ENCODE measurements at regions not wholly inside any gene's neighbourhood (a gene's known extent, or its start where the extent isn't known, plus 50 kb on each side); places are given as distances from the start of the nearest gene placed in this dataset.

GRCh38 chr2:204074456-204074855, 137.9 kb downstream of the ICOS start:
- H2BK120ac ChIP-seq (ENCODE audit: low read depth, low read length, poor library complexity, severe bottlenecking), result no peak overlapping the region
- no peak overlapping the region for H3K9ac ChIP-seq (ENCODE audit: extremely low read depth, insufficient read length, low read length)
- H3T11ph ChIP-seq (ENCODE audit: low read length), result no peak overlapping the region
- no peak overlapping the region for H4K8ac ChIP-seq (replicated peaks; ENCODE audit: insufficient read length, low read depth, low read length)
- H3K56ac ChIP-seq (ENCODE audit: insufficient read length, low read depth, low read length), result no peak overlapping the region
- no peaks in the 10 kb centered on the region for H3K27me3 ChIP-seq (ENCODE audit: insufficient read depth, low read length)
- H4K5ac ChIP-seq (ENCODE audit: insufficient read length, low read depth, low read length), result no peak overlapping the region
- no peak overlapping the region for H3K27ac ChIP-seq (ENCODE audit: insufficient read length, low read depth, low read length)
- no peak overlapping the region for H3K27ac Mint-ChIP-seq
- no peak overlapping the region for H3K4ac ChIP-seq (ENCODE audit: low read depth, low read length)
- H3K4me3 Mint-ChIP-seq, result no peak overlapping the region
- H3K4me1 ChIP-seq (ENCODE audit: insufficient read depth, low read length), result no peaks in the 10 kb centered on the region
- no peaks in the 10 kb centered on the region for H4K20me1 ChIP-seq (ENCODE audit: control insufficient read depth, insufficient read depth, insufficient read length)
- no peak overlapping the region for H3K4me2 ChIP-seq (ENCODE audit: insufficient read depth, insufficient read length, low read length)
- no peak for TF ChIP-seq CTCF (conservative IDR thresholded peaks at IDR 0.05)
- H3K23me2 ChIP-seq (ENCODE audit: insufficient read length, low read depth, low read length, poor library complexity, severe bottlenecking), result no peaks in the 10 kb centered on the region
- H2BK12ac ChIP-seq (ENCODE audit: insufficient read length, low read depth, low read length), result no peak overlapping the region
- H2BK5ac ChIP-seq (ENCODE audit: insufficient read length, low read length), result no peak overlapping the region
- no peaks in the 10 kb centered on the region for H3K36me3 Mint-ChIP-seq (ENCODE audit: insufficient read depth in 1 of 3, low read depth in 3 of 3)
- no peak overlapping the region for H2AK5ac ChIP-seq (ENCODE audit: insufficient read length, low read length)
- no peaks in the 10 kb centered on the region for H3K27me3 Mint-ChIP-seq (ENCODE audit: low read depth)
- no peak overlapping the region for H2BK15ac ChIP-seq (ENCODE audit: low read depth, low read length)
- no CpG with 5 or more reads among the region's 1 CpG for WGBS (ENCODE audit: extremely low coverage, insufficient read length, low lambda C conversion rate)
- no peak overlapping the region for H3K14ac ChIP-seq (ENCODE audit: insufficient read depth, low read length)
- no peaks in the 10 kb centered on the region for H3K79me2 ChIP-seq (ENCODE audit: insufficient read depth, low read length)
- DNase-seq, result no peak
- H3K9me3 Mint-ChIP-seq, result no peaks in the 10 kb centered on the region
- H3K4me1 Mint-ChIP-seq, result peaks cover 0 to 6% of the 10 kb centered on the region in 2 experiments; a peak in 1 of 4 replicates
- H2BK20ac ChIP-seq (ENCODE audit: low read depth, low read length, poor library complexity, severe bottlenecking), result no peak overlapping the region
- no peak overlapping the region for H2AFZ ChIP-seq (ENCODE audit: low read length)
- no peak overlapping the region for H4K91ac ChIP-seq (ENCODE audit: insufficient read length, low read depth, low read length)
- H3K9me3 ChIP-seq (ENCODE audit: control insufficient read depth, low read depth, low read length), result no peaks in the 10 kb centered on the region
- H3K18ac ChIP-seq (ENCODE audit: insufficient read length, low read depth, low read length), result no peak overlapping the region
- no peak overlapping the region for H3K23ac ChIP-seq (ENCODE audit: insufficient read length, low read depth, low read length)
- no peaks in the 10 kb centered on the region for H3K79me1 ChIP-seq (ENCODE audit: insufficient read depth, low read depth, low read length, poor library complexity, severe bottlenecking)

Data from H9 (cell line).